ENCODE measurements at regions not wholly inside any gene's neighbourhood (a gene's known extent, or its start where the extent isn't known, plus 50 kb on each side); places are given as distances from the start of the nearest gene placed in this dataset.

DNA sequence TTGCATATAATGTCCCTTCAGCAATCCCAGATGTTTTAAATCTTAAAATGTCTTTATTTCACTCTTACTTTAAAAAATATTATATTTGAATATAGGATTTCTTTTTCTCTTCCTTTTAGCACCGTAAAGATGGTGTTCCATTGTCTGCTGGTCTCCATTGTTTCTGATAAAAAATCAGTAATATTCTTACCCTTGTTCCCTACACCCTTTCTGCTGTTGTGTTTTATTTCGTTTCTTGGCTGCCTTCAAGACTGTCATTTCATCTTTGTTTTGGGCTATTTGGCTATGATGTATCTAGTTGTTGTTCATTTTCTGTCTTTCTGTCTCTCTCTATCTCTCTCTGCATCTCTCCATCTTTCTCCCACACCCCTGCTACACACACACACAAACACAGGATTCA is 197.9 kb downstream of the IRX2 start:
- Histone ChIP-seq H3K27ac (no peak overlapping the region), H3K9me3 (no peaks in the 10 kb centered on the region), H3K4me1 (no peaks in the 10 kb centered on the region), H3K36me3 (replicated peaks in 1 of 2; ENCODE audit: insufficient read depth in 1 of 2, low read depth in 2 of 2) (no peaks in the 10 kb centered on the region), H3K27me3 (no peaks in the 10 kb centered on the region), H3K4me3 (no peak overlapping the region)
- no peak for ATAC-seq
- no peak for DNase-seq
- WGBS, 2 donors = 50 to 51% methylated on average over 2 of the region's 2 CpGs
- TF ChIP-seq POLR2A (IDR thresholded peaks at IDR 0.05) (no peak), CTCF (IDR thresholded peaks at IDR 0.05) (no peak)
- intact Hi-C loops (cut with DNase I) = no loop called here

GRCh38 chr5:2550509-2550908 is 201.0 kb downstream of the IRX2 start:
- intact Hi-C loops (cut with DNase I) = no loop called here
- no peak for DNase-seq

GRCh38 chr5:2549900-2550299 is 201.6 kb downstream of the IRX2 start:
- ATAC-seq (no peak), DNase-seq (no peak)
- no peak overlapping the region for H3K4me3 ChIP-seq
- no peaks in the 10 kb centered on the region for H3K9me3 ChIP-seq
- no peak overlapping the region for H3K27ac ChIP-seq
- H3K36me3 ChIP-seq (replicated peaks in 1 of 2; ENCODE audit: insufficient read depth in 1 of 2, low read depth in 2 of 2) = no peaks in the 10 kb centered on the region
- no peaks in the 10 kb centered on the region for H3K4me1 ChIP-seq
- 70 to 71% methylated on average over 7 of the region's 7 CpGs for WGBS, 2 donors
- intact Hi-C loops (cut with DNase I) = no loop called here
- TF ChIP-seq POLR2A (IDR thresholded peaks at IDR 0.05) (no peak), CTCF (IDR thresholded peaks at IDR 0.05) (no peak)
- H3K27me3 ChIP-seq = no peaks in the 10 kb centered on the region

More at GRCh38 chr5:2550509-2550908, 201.0 kb downstream of the IRX2 start:
- H3K9me3 ChIP-seq = no peaks in the 10 kb centered on the region
- H3K27ac ChIP-seq = no peak overlapping the region
- no peak for ATAC-seq
- H3K36me3 ChIP-seq (replicated peaks in 1 of 2; ENCODE audit: insufficient read depth in 1 of 2, low read depth in 2 of 2) = no peaks in the 10 kb centered on the region
- no peaks in the 10 kb centered on the region for H3K4me1 ChIP-seq
- no peaks in the 10 kb centered on the region for H3K27me3 ChIP-seq
- no peak for TF ChIP-seq POLR2A (IDR thresholded peaks at IDR 0.05)
- TF ChIP-seq CTCF (IDR thresholded peaks at IDR 0.05) = no peak
- WGBS, 2 donors = 21 to 30% methylated on average over 5 of the region's 5 CpGs
- H3K4me3 ChIP-seq = no peak overlapping the region

DNA sequence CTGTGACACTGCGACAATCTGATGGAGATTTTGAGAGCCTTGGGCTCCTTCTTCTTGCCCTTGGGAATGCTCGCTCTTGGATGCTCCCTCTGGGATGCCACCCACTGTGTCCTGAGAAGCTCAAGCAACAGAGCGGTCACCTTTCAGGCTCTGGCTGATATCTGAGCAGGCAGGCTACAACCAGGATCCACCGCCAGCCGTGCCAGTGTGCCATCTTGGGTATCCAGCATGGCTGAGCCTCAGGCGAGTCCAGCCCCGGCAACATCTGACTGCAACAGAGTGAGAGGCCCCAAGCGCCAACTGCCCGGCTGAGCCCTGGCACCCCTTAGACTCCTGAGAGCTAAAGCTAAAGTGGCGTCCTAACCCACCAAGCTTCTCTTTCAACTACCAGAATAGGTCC is 202.1 kb downstream of the IRX2 start:
- Histone ChIP-seq H3K36me3 (replicated peaks in 1 of 2; ENCODE audit: insufficient read depth in 1 of 2, low read depth in 2 of 2) (no peaks in the 10 kb centered on the region), H3K27me3 (no peaks in the 10 kb centered on the region), H3K9me3 (no peaks in the 10 kb centered on the region), H3K27ac (no peak overlapping the region), H3K4me3 (no peak overlapping the region), H3K4me1 (no peaks in the 10 kb centered on the region)
- 80 to 81% methylated on average over 8 to 9 of the region's 10 CpGs for WGBS, 2 donors
- TF ChIP-seq POLR2A (IDR thresholded peaks at IDR 0.05) (no peak), CTCF (IDR thresholded peaks at IDR 0.05) (no peak)
- intact Hi-C loops (cut with DNase I) = no loop called here
- ATAC-seq (no peak), DNase-seq (no peak)

DNA sequence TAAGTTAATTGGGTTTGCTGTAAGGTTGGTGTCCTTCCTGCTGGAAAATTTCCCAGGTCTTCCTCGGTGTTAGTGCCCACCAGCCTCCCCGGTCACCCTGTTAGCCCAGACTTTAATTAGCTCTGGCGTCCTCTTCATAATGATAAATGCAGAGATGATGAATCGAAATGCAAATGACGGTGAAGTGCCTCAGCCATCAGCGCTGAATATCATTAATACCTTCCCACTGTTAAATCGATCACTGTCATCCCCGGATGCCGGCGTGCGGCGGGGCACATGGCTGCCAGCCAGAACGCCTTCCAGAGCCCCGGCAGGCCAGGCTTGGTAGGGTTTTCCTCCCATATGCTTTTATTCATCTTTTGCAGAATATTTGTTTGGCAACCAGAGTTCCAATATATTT is 204.5 kb downstream of the IRX2 start:
- no peak for ATAC-seq
- Histone ChIP-seq H3K4me1 (no peaks in the 10 kb centered on the region), H3K9me3 (no peaks in the 10 kb centered on the region), H3K27me3 (no peaks in the 10 kb centered on the region), H3K4me3 (no peak overlapping the region), H3K27ac (no peak overlapping the region), H3K36me3 (replicated peaks in 1 of 2; ENCODE audit: insufficient read depth in 1 of 2, low read depth in 2 of 2) (no peaks in the 10 kb centered on the region)
- TF ChIP-seq CTCF (IDR thresholded peaks at IDR 0.05) = no peak
- no peak for DNase-seq
- intact Hi-C loops (cut with DNase I) = no loop called here
- WGBS, 2 donors = 68 to 77% methylated on average over 12 to 14 of the region's 14 CpGs

Measured in body of pancreas (tissue), 4 donors.